GM19463 (cell line): ENCODE measurements at regions not wholly inside any gene's neighbourhood (a gene's known extent, or its start where the extent isn't known, plus 50 kb on each side); places are given as distances from the start of the nearest gene placed in this dataset.

ENCODE experiments used
- ATAC-seq: cut with Tn5 transposase; IDR thresholded peaks from one replicate; pipeline ENCODE4 v1.9.1; 2021; ENCODE audit warnings: mild to moderate bottlenecking, moderate library complexity; ENCODE audit not compliant: unreplicated experiment

GRCh38 chr3:84835366-84835765, 123.4 kb upstream of the CADM2 start:
- no peak for ATAC-seq

- no peak for ATAC-seq
Observed at GRCh38 chr3:84836961-84837360, 121.8 kb upstream of the CADM2 start.

- no peak for ATAC-seq
Observed at GRCh38 chr3:84877092-84877491, 81.7 kb upstream of the CADM2 start.

- no peak for ATAC-seq
Observed at GRCh38 chr3:84881288-84881687, 77.5 kb upstream of the CADM2 start.

GRCh38 chr3:84885199-84885882, 73.4 kb upstream of the CADM2 start:
- ATAC-seq, result no peak

GRCh38 chr3:84891851-84892250, 66.9 kb upstream of the CADM2 start:
- ATAC-seq, result no peak

GRCh38 chr3:84893211-84893610, 65.6 kb upstream of the CADM2 start:
- ATAC-seq, result no peak

GRCh38 chr3:84904212-84904611, 54.6 kb upstream of the CADM2 start:
- ATAC-seq, result no peak

GRCh38 chr3:84904816-84905555, 53.8 kb upstream of the CADM2 start:
- no peak for ATAC-seq

GRCh38 chr3:84905556-84905920, 53.3 kb upstream of the CADM2 start:
- no peak for ATAC-seq

- no peak for ATAC-seq
Observed at GRCh38 chr3:84906065-84906464, 52.7 kb upstream of the CADM2 start.
